Adrenal gland (tissue), 5 donors: ENCODE measurements at regions not wholly inside any gene's neighbourhood (a gene's known extent, or its start where the extent isn't known, plus 50 kb on each side); places are given as distances from the start of the nearest gene placed in this dataset.

ENCODE experiments used
- CTCF ChIP-seq, 6 experiments: fragments of 450-650 bp in 4 of 6; fragments of 200-600 bp in 2 of 6; sonication (generic) in 1 of 6; IDR thresholded peaks; 1 replicate in 5 of 6; 2 replicates in 1 of 6; pipeline versions ENCODE4 v1.5.1 to v1.8.0; 2016 to 2021; ENCODE audit warnings: antibody characterized with exemption in 6 of 6, mild to moderate bottlenecking in 2 of 6, moderate library complexity in 1 of 6
- POLR2A ChIP-seq, 2 donors: fragments of 450-650 bp; IDR thresholded peaks; one replicate each; pipeline ENCODE4 v1.6.1; 2017; ENCODE audit warnings: antibody characterized with exemption in 2 of 2, mild to moderate bottlenecking in 2 of 2, moderate library complexity in 1 of 2
- donor health status: DM: no; HTN: no; CAD: no.

- TF ChIP-seq CTCF (IDR thresholded peaks at IDR 0.05), result no peak
- no peak for TF ChIP-seq POLR2A (IDR thresholded peaks at IDR 0.05)
Measured at GRCh38 chr7:98559958-98560357, 57.1 kb upstream of the NPTX2 start.
